Right lobe of liver (tissue), 6 donors: ENCODE measurements at regions not wholly inside any gene's neighbourhood (a gene's known extent, or its start where the extent isn't known, plus 50 kb on each side); places are given as distances from the start of the nearest gene placed in this dataset.

ENCODE experiments used
- ATAC-seq, 4 donors: fragments of 200-7000 bp; cut with Tn5 transposase; one replicate each; pipeline ENCODE4 v1.9.1; 2020; ENCODE audit warnings: mild to moderate bottlenecking in 4 of 4, moderate library complexity in 4 of 4
- DNase-seq, 3 donors: peaks; one replicate each; pipeline ENCODE4 v3.0.0-alpha.2; 2020
- H3K27ac ChIP-seq, 3 donors: fragments of 200-600 bp; one replicate each; pipeline ENCODE4 v1.8.0; 2022
- H3K27me3 ChIP-seq, 2 donors: fragments of 200-600 bp; one replicate each; pipeline ENCODE4 v1.8.0; 2022
- H3K36me3 ChIP-seq, 4 donors: fragments of 200-600 bp; sonication (generic) in 1 of 4; one replicate each; pipeline versions ENCODE4 v1.5.1 to v1.8.0; 2017 to 2022; ENCODE audit warnings: control low read depth in 1 of 4
- H3K4me1 ChIP-seq, 4 donors: fragments of 200-600 bp; sonication (generic) in 1 of 4; one replicate each; pipeline versions ENCODE4 v1.5.1 to v1.8.0; 2017 to 2022; ENCODE audit warnings: control low read depth in 1 of 4
- H3K4me3 ChIP-seq, 3 donors: fragments of 200-600 bp; one replicate each; pipeline ENCODE4 v1.8.0; 2022
- H3K9me3 ChIP-seq, 4 donors: fragments of 200-600 bp; sonication (generic) in 1 of 4; one replicate each; pipeline versions ENCODE4 v1.5.1 to v1.8.0; 2017 to 2022; ENCODE audit warnings: control low read depth in 1 of 4
- CTCF ChIP-seq, 4 donors: fragments of 200-600 bp in 3 of 4; fragments of 450-650 bp in 1 of 4; IDR thresholded peaks; one replicate each; pipeline versions ENCODE4 v1.5.1 to v1.8.0; 2016 to 2022; ENCODE audit warnings: antibody characterized with exemption in 4 of 4, mild to moderate bottlenecking in 2 of 4
- POLR2A ChIP-seq: fragments of 450-650 bp; IDR thresholded peaks from one replicate; pipeline ENCODE4 v1.6.1; 2017; ENCODE audit warnings: antibody characterized with exemption, mild to moderate bottlenecking
- WGBS: methylation state at CpG from one replicate; pipeline ENCODE4 v1.1.6; 2018; ENCODE audit warnings: low coverage, low lambda C conversion rate; ENCODE audit not compliant: insufficient coverage; ENCODE audit errors: missing lambda C conversion rate; 5-methylcytosine and 5-hydroxymethylcytosine counted together
- intact Hi-C, 2 donors: fragments of 100-400 bp; cut with DNase I; formaldehyde crosslinking; loops; one replicate each; pipeline versions ENCODE4 v1.11.2 to v1.14.1; 2022
- donor health status: DM: no; HTN: yes; CAD: no.
- donor health status: DM: no; HTN: no; CAD: no.
- donor health status: DM: no; HTN: no; CAD: no.
- donor health status: DM: no; HTN: yes; CAD: no.
- donor health status: DM: no; HTN: yes; CAD: no.

- no peak for ATAC-seq
- intact Hi-C loops, result no loop called here
Observed at GRCh38 chr2:18167871-18168270, 289.4 kb downstream of the KCNS3 start.

GRCh38 chr2:18161681-18162080, 283.2 kb downstream of the KCNS3 start:
- TF ChIP-seq POLR2A (no peak), CTCF (IDR thresholded peaks at IDR 0.05) (no peak)
- intact Hi-C loops, result no loop called here
- Histone ChIP-seq H3K9me3 (no peaks in the 10 kb centered on the region), H3K27me3 (no peaks in the 10 kb centered on the region), H3K4me3 (no peak overlapping the region), H3K36me3 (no peaks in the 10 kb centered on the region), H3K4me1 (no peaks in the 10 kb centered on the region), H3K27ac (no peak overlapping the region)
- DNase-seq (no peak), ATAC-seq (no peak)
- 79% methylated on average over 5 of the region's 5 CpGs for WGBS

More at GRCh38 chr2:18167871-18168270, 289.4 kb downstream of the KCNS3 start:
- H3K36me3 ChIP-seq, result no peaks in the 10 kb centered on the region
- no peaks in the 10 kb centered on the region for H3K4me1 ChIP-seq
- no peak for TF ChIP-seq POLR2A
- no peak for TF ChIP-seq CTCF (IDR thresholded peaks at IDR 0.05)
- H3K4me3 ChIP-seq, result no peak overlapping the region
- no peaks in the 10 kb centered on the region for H3K9me3 ChIP-seq
- no peak for DNase-seq
- H3K27me3 ChIP-seq, result no peaks in the 10 kb centered on the region
- 56% methylated on average over 7 of the region's 8 CpGs for WGBS
- no peak overlapping the region for H3K27ac ChIP-seq

- H3K9me3 ChIP-seq, result no peaks in the 10 kb centered on the region
- TF ChIP-seq CTCF (IDR thresholded peaks at IDR 0.05) (no peak), POLR2A (no peak)
- H3K36me3 ChIP-seq, result no peaks in the 10 kb centered on the region
- DNase-seq (no peak), ATAC-seq (no peak)
- no peaks in the 10 kb centered on the region for H3K27me3 ChIP-seq
- 70% methylated on average over 5 of the region's 5 CpGs for WGBS
- intact Hi-C loops, result no loop called here
- no peak overlapping the region for H3K27ac ChIP-seq
- H3K4me1 ChIP-seq, result no peaks in the 10 kb centered on the region
- H3K4me3 ChIP-seq, result no peak overlapping the region
Observed at GRCh38 chr2:18159896-18160295, 281.4 kb downstream of the KCNS3 start.

GRCh38 chr2:18156421-18156820, 278.0 kb downstream of the KCNS3 start:
- 60% methylated on average over 2 of the region's 2 CpGs for WGBS
- no peak for ATAC-seq
- Histone ChIP-seq H3K27me3 (no peaks in the 10 kb centered on the region), H3K4me3 (no peak overlapping the region), H3K4me1 (no peaks in the 10 kb centered on the region), H3K9me3 (no peaks in the 10 kb centered on the region), H3K27ac (no peak overlapping the region), H3K36me3 (no peaks in the 10 kb centered on the region)
- DNase-seq, result no peak
- TF ChIP-seq POLR2A, result no peak
- TF ChIP-seq CTCF (IDR thresholded peaks at IDR 0.05), result no peak
- intact Hi-C loops, result no loop called here

- DNase-seq (no peak), ATAC-seq (no peak)
- H3K36me3 ChIP-seq, result no peaks in the 10 kb centered on the region
- intact Hi-C loops, result no loop called here
- H3K4me3 ChIP-seq, result no peak overlapping the region
- WGBS, result 34% methylated on average over 2 of the region's 2 CpGs
- no peaks in the 10 kb centered on the region for H3K27me3 ChIP-seq
- no peaks in the 10 kb centered on the region for H3K4me1 ChIP-seq
- H3K27ac ChIP-seq, result no peak overlapping the region
- H3K9me3 ChIP-seq, result no peaks in the 10 kb centered on the region
- no peak for TF ChIP-seq CTCF (IDR thresholded peaks at IDR 0.05)
- no peak for TF ChIP-seq POLR2A
Observed at GRCh38 chr2:18156002-18156401, 277.5 kb downstream of the KCNS3 start.
